ENCODE measurements at regions not wholly inside any gene's neighbourhood (a gene's known extent, or its start where the extent isn't known, plus 50 kb on each side); places are given as distances from the start of the nearest gene placed in this dataset.
"Not testable (repeated sequence)": the region's sequence is repeated elsewhere in the genome, so short reads cannot be mapped to it uniquely, and the experiment has no call there.

GRCh38 chr2:144827404-144827803, 307.5 kb upstream of the ZEB2 start:
- DNase-seq, result peak in 1 of 58 donors; percentile 21

- DNase-seq, result no peak
These were observed 306.2 kb upstream of the ZEB2 start for GRCh38 chr2:144826105-144826504.

DNA sequence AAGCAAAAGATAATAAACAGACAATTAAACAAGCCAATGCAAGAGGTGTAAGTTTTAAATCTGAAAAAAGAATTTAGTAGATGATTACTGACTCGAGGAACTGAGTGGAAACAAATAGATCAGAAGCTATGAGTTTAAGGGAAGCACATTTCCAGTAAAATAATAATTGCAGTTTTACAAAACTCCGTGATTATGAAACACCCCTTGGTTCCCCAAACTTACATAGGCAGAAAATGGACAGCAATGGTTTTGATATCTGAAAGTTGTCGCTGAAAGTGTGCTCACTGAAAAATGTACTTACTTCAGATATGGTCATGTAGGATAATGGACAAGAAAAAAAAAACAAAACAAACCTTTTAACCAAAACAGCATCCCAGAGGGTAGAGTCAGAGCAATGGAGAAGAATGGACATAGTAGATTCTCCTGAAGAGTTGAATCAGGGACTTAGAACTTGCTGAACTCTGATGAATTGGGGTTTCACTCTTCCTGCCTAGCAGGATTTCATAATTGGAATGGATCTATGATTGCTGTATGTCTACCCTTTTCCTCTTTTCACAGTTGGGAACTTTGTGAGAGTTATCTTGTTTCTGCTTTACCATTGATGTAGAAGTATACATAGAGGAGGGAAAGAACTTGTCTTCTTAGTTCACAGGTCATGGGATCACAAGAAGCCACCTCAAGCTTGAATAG, 305.6 kb upstream of the ZEB2 start:
- DNase-seq, result no peak

DNA sequence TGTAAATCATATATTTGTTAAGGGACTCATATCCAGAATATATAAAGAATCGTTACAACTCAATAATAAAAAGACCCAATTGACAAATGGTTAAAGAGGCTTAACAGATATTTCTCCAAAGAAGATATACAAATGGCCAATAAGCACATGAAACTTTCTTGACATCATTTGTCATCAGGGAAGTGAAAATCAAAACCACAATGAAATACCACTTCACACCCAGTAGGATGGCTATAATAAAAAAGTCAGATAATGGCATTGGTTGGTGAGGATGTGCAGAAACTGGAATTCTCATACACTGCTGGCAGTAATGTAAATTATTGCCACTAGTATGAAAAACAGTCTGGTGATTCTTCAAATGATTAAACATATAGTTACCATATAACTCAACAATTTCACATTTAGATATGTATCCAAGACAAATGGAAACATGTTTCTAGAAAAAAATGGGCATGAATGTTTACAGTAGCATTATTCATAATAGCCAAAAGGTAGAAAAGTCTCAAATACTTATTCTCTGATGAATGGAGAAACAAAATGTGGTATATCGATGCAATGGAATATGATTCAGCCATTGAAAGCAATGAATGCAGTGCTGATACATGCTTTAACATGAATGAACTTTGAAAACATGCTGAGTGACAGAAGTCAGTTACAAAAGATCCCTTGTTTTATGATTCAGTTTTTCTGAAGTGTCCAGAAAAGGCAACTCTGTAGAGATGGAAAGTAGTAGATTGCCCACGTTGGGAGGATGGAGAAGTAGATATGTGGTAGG, 304.6 kb upstream of the ZEB2 start:
- DNase-seq, result no peak

DNA sequence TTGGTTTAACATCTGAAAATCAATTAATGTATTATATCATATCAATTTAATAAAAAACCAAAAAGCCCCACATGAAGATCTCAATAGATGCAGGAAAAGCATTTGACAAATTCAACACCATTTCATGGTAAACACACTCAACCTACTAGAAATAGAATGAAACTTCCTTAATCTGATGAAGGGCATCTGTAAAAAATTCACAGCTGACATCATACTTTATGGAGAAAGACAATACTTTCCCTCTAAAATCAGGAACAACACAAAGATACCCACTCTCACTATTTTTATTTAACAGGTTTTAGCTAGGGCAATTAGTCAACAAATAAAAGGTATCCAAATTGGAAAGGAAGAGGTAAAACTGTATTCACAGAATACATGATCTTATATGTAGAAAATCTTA, 303.0 kb upstream of the ZEB2 start:
- DNase-seq, result no peak

GRCh38 chr2:144812288-144812687, 292.4 kb upstream of the ZEB2 start:
- no peak for DNase-seq

DNA sequence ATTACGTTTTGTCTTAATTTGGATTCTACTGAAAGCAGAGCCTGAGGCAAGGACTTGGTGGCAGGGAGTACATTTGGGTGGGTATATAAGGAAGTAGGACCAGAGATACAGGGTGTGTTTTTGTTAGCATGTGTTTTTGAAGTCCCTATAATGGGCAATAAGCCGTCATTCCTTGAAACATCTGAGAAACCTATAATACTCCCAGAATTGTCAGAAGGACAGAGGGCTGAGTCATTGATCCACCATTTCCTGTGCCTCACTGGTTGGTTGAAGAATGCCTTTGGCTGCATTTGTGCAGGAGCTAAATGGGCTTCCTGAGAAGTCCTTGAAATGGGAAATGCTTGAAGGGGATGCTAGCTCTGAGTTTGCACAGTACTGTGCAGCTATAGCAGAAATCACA, 281.8 kb upstream of the ZEB2 start:
- DNase-seq, result no peak

GRCh38 chr2:144801325-144801724, 281.4 kb upstream of the ZEB2 start:
- DNase-seq, result no peak

GRCh38 chr2:144798989-144799388, 279.1 kb upstream of the ZEB2 start:
- no peak for DNase-seq

GRCh38 chr2:144798034-144798433, 278.1 kb upstream of the ZEB2 start:
- peak in 2 of 58 donors; percentile 7 to 32 for DNase-seq

DNA sequence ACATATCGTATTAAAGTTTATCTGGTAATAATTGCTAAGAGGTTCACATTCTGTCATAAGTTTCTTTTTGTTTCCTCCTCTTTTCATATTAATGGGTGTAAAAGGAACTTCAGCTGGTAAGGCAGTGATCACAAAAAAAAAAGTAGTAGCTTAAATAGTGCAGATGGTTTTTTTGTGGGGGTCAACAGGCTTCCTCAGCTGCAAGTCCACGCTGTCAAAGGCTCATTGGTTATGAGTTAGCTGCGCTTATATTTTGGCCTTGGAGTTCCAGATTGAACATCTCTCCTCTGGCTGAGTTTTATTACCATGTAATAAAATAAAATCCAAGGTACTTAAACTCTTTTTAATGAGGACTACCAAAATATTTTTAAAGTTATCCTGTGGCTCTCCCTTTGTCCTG, 277.0 kb upstream of the ZEB2 start:
- DNase-seq, result no peak

GRCh38 chr2:144796164-144796563, 276.2 kb upstream of the ZEB2 start:
- DNase-seq, result no peak

DNA sequence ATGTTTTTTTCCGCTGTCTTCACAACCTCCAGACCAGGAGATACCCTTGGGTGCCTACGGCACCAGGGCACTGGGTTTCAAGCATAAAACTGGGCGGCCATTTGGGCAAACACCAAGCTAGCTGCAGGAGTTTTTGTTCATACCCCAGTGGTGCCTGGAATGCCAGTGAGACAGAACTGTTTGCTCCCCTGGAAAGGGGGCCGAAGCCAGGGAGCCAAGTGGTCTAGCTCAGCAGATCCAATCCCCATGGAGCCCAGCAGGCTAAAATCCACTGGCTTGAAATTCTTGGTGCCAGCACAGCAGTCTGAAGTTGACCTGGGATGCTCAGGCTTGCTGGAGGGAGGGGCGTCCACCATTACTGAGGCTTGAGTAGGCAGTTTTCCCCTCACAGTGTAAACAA, 265.3 kb upstream of the ZEB2 start:
- no peak for DNase-seq

- DNase-seq, result no peak
These were observed 261.1 kb upstream of the ZEB2 start for GRCh38 chr2:144780983-144781382.

DNA sequence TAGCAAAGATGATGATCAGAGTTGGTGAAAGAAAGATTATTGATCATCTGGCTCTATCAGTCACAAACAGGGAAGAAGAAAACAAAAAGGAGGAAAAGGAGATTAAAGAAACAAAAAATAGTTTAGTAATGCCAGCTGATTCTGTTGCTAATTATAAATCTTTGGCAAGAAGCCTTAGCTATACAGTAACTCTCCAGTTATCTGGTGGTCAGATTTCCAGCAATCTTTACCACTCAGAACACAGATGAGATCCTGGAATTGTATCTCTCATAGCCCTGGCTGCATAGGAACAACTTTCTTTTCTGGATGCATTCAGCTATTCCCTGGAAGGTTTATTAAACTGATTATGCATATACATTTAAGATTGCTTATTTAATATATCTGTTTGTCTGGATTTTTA, 256.8 kb upstream of the ZEB2 start:
- DNase-seq, result no peak

DNA sequence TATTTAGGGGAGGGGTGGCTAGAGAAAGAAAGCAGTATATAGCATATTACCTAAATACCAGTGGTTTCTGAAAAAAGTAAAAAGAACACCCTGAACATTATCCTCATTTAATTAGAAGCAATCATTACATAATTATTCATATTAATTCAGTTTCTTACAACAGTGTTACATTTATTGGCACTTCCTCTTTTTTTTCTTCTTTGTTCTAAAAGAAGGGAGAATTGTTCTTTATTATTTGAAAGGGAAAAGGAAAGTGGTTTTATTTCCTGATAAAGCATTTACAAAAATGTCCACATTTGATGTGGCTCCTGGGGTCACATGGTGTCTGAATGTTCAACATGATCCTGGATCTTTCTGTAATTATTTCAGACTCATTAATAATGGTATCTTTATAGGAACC, 254.9 kb upstream of the ZEB2 start:
- DNase-seq, result no peak

GRCh38 chr2:144771348-144771747, 251.4 kb upstream of the ZEB2 start:
- peak in 2 of 58 donors; percentile 1 to 38 for DNase-seq

DNA sequence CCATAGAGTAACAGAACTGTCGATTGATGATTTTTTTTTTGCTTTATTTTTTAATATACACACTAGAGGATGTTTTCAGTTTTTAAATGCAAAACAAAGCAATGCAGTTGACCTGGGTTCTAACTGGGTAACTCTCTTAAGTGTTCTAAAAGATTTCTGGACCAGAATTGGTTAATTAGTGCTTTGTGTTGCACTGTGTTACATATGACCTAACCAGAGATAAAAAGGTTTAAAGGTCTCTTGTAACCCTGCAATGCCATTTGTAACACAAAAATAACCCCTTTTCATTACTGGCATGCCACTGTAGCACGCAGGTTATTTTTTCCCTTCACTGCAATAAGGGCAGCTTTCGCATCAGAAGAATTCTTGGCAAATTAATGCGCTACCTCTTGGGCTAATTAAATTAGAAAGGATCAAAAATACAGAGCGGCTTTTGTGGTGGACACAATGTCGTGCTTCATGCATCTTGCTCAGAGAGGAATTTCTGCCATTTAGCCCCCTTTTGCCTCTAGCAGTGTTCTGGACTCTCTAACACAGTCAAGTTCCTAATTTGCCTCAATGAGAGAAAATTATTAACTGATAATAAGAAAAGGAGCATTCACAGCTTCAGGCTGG, 250.8 kb upstream of the ZEB2 start:
- peak in 9 of 58 donors; percentile 1 to 31 (median 2) for DNase-seq

DNA sequence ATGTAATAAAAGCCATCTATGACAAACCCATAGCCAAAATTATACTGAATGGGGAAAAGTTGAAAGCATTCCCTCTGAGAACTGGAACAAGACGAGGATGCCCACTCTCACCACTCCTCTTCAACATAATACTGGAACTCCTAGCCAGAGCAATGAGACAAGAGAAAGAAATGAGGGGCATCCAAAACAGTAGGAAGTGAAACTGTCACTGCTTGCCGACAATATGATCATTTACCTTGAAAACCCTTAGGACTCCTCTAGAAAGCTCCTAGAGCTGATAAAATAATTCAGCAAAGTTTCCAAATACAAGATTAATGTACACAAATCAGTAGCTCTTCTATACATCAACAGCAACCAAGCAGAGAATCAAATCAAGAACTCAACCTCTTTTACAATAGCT, 241.0 kb upstream of the ZEB2 start:
- not testable (repeated sequence) for DNase-seq

- DNase-seq, result no peak
These were observed 239.8 kb upstream of the ZEB2 start for GRCh38 chr2:144759746-144760145.

DNA sequence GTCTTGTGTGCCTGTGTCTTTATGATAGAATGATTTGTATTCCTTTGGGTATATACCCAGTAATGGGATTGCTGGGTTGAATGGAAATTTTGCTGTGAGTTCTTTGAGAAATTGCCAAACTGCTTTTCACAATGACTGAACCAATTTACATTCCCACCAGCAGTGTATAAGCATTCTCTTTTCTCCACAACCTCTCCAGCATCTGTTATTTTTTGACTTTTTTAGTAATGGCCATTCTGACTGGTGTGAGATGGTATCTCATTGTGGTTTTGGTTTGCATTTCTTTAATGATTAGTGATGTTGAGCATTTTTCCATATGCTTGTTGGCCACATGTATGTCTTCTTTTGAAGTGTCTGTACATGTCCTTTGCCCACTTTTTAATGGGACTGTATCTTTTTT, 238.3 kb upstream of the ZEB2 start:
- DNase-seq, result not testable (repeated sequence)

GRCh38 chr2:144753416-144753815, 233.5 kb upstream of the ZEB2 start:
- no peak for DNase-seq

Data from anterior cingulate cortex (tissue), 58 donors.